NCI-H2227 (cell line): ENCODE measurements at regions not wholly inside any gene's neighbourhood (a gene's known extent, or its start where the extent isn't known, plus 50 kb on each side); places are given as distances from the start of the nearest gene placed in this dataset.
A peak's percentile ranks its signal among the peaks of the same experiment; 100 is the strongest.
"Not testable (repeated sequence)": the region's sequence is repeated elsewhere in the genome, so short reads cannot be mapped to it uniquely, and the experiment has no call there.

Source experiments
- DNase-seq: peaks from one replicate; lab custom pipeline; 2025; ENCODE audit not compliant: unreplicated experiment; lab: John Stamatoyannopoulos, UW

GRCh38 chr4:81606801-81607501 is 135.2 kb upstream of the RASGEF1B start:
- DNase-seq = no peak

GRCh38 chr4:81606166-81606565 is 134.5 kb upstream of the RASGEF1B start:
- no peak for DNase-seq

GRCh38 chr4:81605271-81605670 is 133.6 kb upstream of the RASGEF1B start:
- DNase-seq = peak; percentile 47

- DNase-seq = no peak
Observed at GRCh38 chr4:81604683-81605218, 133.0 kb upstream of the RASGEF1B start.

GRCh38 chr4:81602854-81603253 is 131.1 kb upstream of the RASGEF1B start:
- no peak for DNase-seq

GRCh38 chr4:81601358-81601694 is 129.6 kb upstream of the RASGEF1B start:
- DNase-seq = no peak

GRCh38 chr4:81600520-81601357 is 129.0 kb upstream of the RASGEF1B start:
- DNase-seq = no peak

GRCh38 chr4:81599742-81600380 is 128.2 kb upstream of the RASGEF1B start:
- DNase-seq = peak; percentile 2

- no peak for DNase-seq
Observed at GRCh38 chr4:81595798-81596610, 124.3 kb upstream of the RASGEF1B start.

- no peak for DNase-seq
Observed at GRCh38 chr4:81595287-81595686, 123.6 kb upstream of the RASGEF1B start.

GRCh38 chr4:81594490-81595159 is 122.9 kb upstream of the RASGEF1B start:
- DNase-seq = no peak

GRCh38 chr4:81592701-81593100 is 121.0 kb upstream of the RASGEF1B start:
- no peak for DNase-seq

- no peak for DNase-seq
Observed at GRCh38 chr4:81590596-81590995, 118.9 kb upstream of the RASGEF1B start.

- no peak for DNase-seq
Observed at GRCh38 chr4:81589262-81589661, 117.6 kb upstream of the RASGEF1B start.

GRCh38 chr4:81586706-81587105 is 115.0 kb upstream of the RASGEF1B start:
- DNase-seq = no peak

- not testable (repeated sequence) for DNase-seq
Observed at GRCh38 chr4:81580994-81581374, 109.3 kb upstream of the RASGEF1B start.

GRCh38 chr4:81580346-81580993 is 108.8 kb upstream of the RASGEF1B start:
- no peak for DNase-seq

GRCh38 chr4:81577392-81577791 is 105.7 kb upstream of the RASGEF1B start:
- no peak for DNase-seq

GRCh38 chr4:81574991-81575390 is 103.3 kb upstream of the RASGEF1B start:
- DNase-seq = no peak

GRCh38 chr4:81573840-81574239 is 102.1 kb upstream of the RASGEF1B start:
- DNase-seq = no peak
